ENCODE measurements at regions not wholly inside any gene's neighbourhood (a gene's known extent, or its start where the extent isn't known, plus 50 kb on each side); places are given as distances from the start of the nearest gene placed in this dataset.
"Not testable (repeated sequence)": the region's sequence is repeated elsewhere in the genome, so short reads cannot be mapped to it uniquely, and the experiment has no call there.

DNA sequence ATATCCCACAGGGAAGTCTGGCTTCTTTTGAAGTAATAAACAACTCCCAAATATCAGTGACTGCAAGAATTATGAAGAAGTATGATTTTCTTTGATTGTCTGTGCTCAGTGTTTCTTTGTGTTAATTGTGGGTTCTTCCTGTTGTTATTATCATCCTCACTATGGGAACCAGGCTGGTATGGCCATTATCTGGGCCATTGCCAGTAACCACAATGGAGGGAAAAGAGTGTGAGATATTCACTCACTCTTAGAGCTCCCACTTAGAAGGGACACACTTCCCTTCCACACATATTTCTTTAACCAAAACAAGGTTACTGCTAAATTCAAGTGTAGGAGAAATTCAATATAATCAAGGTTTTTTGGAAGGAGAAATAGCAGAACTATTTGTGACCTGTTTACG lies 503.7 kb downstream of the SLC6A15 start:
- FAIRE-seq = no peak
- DNase-seq (ENCODE audit: insufficient read length) = no peak

DNA sequence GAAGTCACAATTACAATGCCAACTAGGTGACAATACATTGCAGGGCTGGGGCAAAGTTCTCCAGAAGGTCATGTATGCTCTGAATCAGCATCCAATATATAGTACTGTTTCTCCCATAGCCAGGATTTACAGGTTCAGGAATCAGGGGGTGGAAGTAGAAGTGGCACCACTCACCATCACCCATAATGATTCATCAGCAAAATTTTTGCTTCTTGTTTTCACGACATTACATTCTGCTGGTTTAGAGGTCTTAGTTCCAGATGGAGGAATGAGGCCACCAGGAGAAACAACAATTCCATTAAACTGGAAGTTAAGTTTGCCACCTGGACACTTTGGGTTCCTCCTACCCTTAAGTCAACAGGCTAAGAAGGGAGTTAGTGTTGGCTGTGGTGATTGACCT lies 505.9 kb downstream of the SLC6A15 start:
- not testable (repeated sequence) for FAIRE-seq; DNase-seq (ENCODE audit: insufficient read length)

More for the DNA sequence above, 503.7 kb downstream of the SLC6A15 start:
- TF ChIP-seq POLR2A (IDR thresholded peaks at IDR 0.05; ENCODE audit: low read depth, low read length) (no peak), POLR2AphosphoS5 (IDR thresholded peaks at IDR 0.05; ENCODE audit: low read depth, low read length) (no peak)

DNA sequence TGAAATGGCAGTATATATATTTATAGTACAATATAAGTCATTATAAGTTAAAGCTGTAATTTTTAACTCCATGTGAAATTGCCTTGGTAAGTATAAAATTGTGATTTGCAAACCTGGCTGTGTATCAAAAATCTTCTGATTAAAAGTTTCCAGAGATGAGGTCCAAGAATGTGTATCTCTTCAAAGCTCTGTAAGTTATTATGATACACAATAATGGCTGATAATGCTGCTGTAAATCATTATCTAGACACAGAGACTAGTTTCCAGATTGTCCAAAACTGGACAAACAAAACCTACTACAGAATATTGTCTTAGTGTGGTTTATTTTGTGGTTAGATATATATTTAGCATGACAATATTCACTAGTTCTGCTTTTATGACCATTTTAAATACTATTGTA lies 514.8 kb downstream of the SLC6A15 start:
- TF ChIP-seq POLR2AphosphoS5 (IDR thresholded peaks at IDR 0.05; ENCODE audit: low read depth, low read length) (no peak), POLR2A (IDR thresholded peaks at IDR 0.05; ENCODE audit: low read depth, low read length) (no peak), TAF1 (IDR thresholded peaks at IDR 0.05; ENCODE audit: borderline replicate concordance, low read depth, low read length) (no peak)
- no peak for FAIRE-seq

DNA sequence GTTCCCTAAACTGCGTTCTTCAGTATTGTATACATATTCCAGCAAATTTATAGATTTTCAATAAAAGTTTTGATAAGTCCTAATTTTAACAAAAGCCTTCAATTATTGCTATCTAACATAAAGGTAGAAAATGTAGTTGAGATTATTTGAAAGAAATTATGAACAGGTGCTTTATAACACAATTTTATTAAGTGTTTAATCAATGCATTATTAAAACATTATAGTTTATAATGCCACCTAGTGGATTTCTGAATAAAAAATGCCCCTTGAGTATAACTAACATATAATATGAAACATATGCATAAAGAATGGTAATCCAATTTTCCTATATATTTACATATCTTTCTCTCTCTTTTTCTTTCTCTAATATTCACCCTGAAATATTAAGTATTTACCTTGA lies 515.3 kb downstream of the SLC6A15 start:
- DNase-seq (ENCODE audit: insufficient read length) (no peak), FAIRE-seq (no peak)

More for the DNA sequence above, 514.8 kb downstream of the SLC6A15 start:
- no peak for DNase-seq (ENCODE audit: insufficient read length)

DNA sequence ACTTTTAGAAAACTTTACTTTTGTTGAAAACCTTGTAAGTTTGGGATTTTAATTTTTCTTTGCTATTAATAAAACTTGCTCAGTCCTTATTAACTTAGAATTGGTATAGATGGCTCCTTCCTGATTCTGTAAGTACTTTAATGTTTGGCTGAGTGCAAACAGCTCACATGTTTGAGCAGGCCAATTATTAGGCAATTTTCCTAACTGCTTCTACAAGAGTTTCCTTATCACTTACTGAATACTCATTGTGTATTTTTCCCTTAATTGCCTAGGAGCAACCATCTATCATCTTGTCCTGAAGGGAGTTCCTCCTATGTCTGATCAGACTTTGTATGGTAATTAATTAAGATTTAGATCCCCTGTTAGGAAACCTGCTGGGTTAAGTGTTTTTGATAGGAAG lies 521.4 kb downstream of the SLC6A15 start:
- not testable (repeated sequence) for DNase-seq (ENCODE audit: insufficient read length); FAIRE-seq

More for the DNA sequence above, 515.3 kb downstream of the SLC6A15 start:
- TF ChIP-seq POLR2A (IDR thresholded peaks at IDR 0.05; ENCODE audit: low read depth, low read length) (no peak), TAF1 (IDR thresholded peaks at IDR 0.05; ENCODE audit: borderline replicate concordance, low read depth, low read length) (no peak), POLR2AphosphoS5 (IDR thresholded peaks at IDR 0.05; ENCODE audit: low read depth, low read length) (no peak)

DNA sequence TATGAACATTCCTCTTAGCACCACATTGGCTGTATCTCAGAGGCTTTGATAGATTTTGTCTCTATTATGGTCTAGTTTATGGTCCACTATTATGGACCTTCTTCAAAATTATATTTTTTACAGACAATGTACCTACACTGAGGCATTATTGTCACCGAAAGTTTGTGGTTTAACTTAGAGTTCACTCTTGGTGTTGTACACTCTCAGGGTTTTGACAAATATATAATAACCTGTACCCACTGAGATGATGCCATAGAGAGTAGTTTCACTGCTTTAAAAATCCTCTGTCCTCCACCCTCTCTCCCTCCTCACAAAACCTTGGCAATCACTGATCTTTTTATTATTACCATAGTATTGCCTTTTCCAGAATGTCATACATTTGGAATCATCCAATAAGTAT lies 528.2 kb downstream of the SLC6A15 start:
- TF ChIP-seq POLR2A (IDR thresholded peaks at IDR 0.05; ENCODE audit: low read depth, low read length) (no peak), TAF1 (IDR thresholded peaks at IDR 0.05; ENCODE audit: borderline replicate concordance, low read depth, low read length) (no peak), POLR2AphosphoS5 (IDR thresholded peaks at IDR 0.05; ENCODE audit: low read depth, low read length) (no peak)
- no peak for DNase-seq (ENCODE audit: insufficient read length)
- FAIRE-seq = no peak

DNA sequence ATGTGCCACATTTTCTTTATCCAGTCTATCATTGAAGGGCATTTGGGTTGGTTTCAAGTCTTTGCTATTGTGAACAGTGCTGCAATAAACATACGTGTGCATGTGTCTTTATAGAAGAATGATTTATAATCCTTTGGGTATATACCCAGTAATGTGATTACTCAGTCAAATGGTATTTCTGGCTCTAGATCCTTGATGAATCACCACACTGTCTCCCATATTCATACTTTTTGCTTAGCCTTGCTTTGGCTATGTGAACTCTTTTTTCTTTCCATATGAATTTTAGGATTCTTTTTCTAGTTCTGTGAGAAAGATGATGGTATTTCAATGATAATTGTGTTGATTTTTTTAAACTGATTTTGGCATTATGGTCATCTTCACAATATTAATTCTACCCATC lies 530.1 kb downstream of the SLC6A15 start:
- not testable (repeated sequence) for DNase-seq (ENCODE audit: insufficient read length); FAIRE-seq

DNA sequence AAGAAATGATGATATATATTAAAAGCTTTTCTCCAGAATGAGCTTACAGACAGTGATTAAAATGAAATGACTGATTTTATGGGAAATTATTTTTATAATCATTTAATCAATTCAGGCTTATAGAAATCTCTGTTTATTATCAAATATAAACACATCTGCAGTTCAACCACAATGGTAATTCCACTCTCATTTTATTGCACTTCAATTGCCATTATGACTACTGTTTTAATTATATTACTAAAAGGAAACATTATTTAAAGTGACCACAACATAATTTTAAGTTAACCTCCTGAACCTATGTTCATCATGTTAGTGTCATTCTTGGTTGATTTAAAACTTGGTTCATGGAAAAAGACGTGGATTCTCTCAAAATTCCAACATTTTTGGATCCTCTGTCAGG lies 536.3 kb downstream of the SLC6A15 start:
- TF ChIP-seq POLR2A (IDR thresholded peaks at IDR 0.05; ENCODE audit: low read depth, low read length) (no peak), TAF1 (IDR thresholded peaks at IDR 0.05; ENCODE audit: borderline replicate concordance, low read depth, low read length) (no peak), POLR2AphosphoS5 (IDR thresholded peaks at IDR 0.05; ENCODE audit: low read depth, low read length) (no peak)
- FAIRE-seq (no peak), DNase-seq (ENCODE audit: insufficient read length) (no peak)

DNA sequence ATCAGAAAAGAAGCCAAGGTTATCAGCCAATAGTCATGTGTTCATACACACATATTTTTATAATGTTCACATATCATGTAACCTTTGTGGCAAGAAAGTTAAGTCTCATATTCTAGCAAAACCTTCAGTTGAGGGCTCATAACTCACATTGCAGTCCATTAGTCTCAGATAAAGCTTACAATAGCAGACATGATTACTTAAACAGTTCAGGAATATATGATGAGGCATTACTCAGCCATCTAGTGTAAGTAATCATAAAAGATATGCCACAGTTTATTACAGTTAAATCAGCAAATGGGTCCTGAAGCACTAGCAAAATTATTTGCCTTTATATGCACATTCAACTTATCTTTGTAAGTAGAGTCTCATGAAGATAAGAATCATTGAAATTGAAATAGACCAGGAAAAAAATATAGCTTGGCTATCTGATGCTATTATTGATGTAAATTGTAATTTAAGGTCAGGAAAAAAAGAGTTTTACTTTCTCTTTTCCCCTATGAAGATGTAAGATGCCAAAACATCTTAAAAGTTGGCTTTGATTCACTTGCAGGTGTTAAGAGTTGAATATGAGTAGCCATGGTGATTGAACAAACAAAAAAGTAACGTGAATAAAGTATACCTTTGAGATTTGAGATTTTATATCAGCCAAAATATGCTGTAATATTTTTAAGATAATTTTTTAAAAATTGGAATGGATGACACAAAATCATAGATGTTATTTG lies 537.0 kb downstream of the SLC6A15 start:
- TF ChIP-seq POLR2AphosphoS5 (IDR thresholded peaks at IDR 0.05; ENCODE audit: low read depth, low read length) (no peak), TAF1 (IDR thresholded peaks at IDR 0.05; ENCODE audit: borderline replicate concordance, low read depth, low read length) (no peak), POLR2A (IDR thresholded peaks at IDR 0.05; ENCODE audit: low read depth, low read length) (no peak)
- no peak for DNase-seq (ENCODE audit: insufficient read length)
- no peak for FAIRE-seq

DNA sequence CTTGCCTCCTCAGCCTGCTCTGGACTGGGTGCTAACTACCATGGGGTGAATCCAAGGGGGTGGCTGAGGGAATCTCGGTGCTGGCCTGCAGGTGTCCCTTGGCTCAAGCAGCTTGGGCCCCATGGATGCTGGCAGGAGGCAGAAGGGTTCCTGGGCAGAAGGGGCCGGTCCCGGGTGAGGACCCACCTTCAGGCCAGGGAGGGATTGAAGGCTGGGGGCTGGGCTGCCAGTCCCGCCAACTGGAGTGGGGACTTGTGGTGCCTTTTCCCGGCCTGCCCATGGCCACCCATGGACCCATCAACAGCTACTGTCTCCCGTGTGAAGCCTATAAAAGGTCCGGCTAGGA lies 550.1 kb downstream of the SLC6A15 start:
- TF ChIP-seq POLR2A (IDR thresholded peaks at IDR 0.05; ENCODE audit: low read depth, low read length) (no peak), TAF1 (IDR thresholded peaks at IDR 0.05; ENCODE audit: borderline replicate concordance, low read depth, low read length) (no peak), POLR2AphosphoS5 (IDR thresholded peaks at IDR 0.05; ENCODE audit: low read depth, low read length) (no peak)
- DNase-seq (ENCODE audit: insufficient read length) (no peak), FAIRE-seq (no peak)

DNA sequence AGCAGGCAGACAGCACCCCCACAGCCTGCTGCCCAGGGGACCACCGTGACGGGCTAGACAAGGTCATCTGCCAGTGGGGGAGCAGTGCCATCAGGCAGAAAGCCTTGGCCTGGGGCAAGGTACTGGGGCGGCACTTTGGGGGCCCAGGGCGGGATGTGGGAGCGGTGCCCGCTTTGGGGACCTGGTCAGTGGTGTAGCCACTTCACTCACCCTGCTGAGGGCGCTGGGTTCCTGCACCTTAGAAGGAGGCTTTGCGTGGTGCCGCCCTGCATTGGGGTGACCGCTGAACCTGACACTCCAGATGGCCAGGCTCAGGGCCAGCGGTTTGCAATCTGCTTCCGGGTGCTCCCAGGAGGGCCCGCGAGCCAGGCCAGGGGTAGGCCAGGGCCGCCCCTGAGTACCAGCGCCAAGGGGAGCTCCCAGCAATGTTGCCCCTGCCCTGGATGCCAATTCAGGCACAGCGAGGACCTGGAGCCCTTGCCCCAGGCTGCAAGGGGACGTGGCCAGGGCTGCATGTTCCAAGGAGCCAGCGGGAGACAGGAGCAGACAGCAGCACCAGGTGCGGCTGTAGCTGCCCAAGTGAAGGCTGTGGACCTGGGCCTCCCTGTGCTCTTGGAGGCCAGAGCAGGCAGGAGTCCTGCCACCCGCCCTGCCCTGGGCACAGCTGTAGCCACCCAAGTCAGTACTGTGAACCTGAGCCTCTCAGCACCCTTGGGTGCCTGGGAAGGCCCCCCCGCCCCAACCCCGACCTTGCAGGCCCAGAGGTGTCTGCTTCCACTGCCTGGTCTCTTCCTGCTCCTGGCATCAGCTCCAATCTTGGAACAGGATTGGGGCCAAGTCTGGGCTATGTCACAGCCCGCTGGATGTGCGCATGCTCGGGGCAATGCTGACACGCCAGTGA lies 550.7 kb downstream of the SLC6A15 start:
- DNase-seq (ENCODE audit: insufficient read length) = no peak
- FAIRE-seq = no peak
- TF ChIP-seq POLR2A (IDR thresholded peaks at IDR 0.05; ENCODE audit: low read depth, low read length) (no peak), TAF1 (IDR thresholded peaks at IDR 0.05; ENCODE audit: borderline replicate concordance, low read depth, low read length) (no peak), POLR2AphosphoS5 (IDR thresholded peaks at IDR 0.05; ENCODE audit: low read depth, low read length) (no peak)

DNA sequence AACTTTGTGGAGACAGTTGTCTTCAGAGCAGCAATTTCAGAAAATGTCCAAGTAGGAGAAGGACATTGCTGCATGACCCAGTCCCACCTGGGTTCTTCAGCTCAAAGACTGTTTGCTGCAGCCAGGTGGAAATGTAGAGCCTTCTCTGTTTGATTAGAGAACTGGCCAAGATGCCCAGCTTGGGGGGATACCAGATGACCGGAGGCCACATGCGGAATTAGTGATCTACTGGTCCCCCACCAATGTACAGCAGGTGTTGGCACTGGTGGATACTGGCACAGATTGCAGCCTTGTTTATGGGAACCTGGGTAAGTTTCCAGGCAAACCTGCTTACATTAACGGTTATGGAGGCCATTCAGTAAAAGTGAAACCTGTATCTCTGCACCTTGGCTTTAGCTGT lies 555.3 kb downstream of the SLC6A15 start:
- no peak for DNase-seq (ENCODE audit: insufficient read length)
- FAIRE-seq = no peak
- no peak for TF ChIP-seq POLR2A (IDR thresholded peaks at IDR 0.05; ENCODE audit: low read depth, low read length)
- no peak for TF ChIP-seq TAF1 (IDR thresholded peaks at IDR 0.05; ENCODE audit: borderline replicate concordance, low read depth, low read length)
- no peak for TF ChIP-seq POLR2AphosphoS5 (IDR thresholded peaks at IDR 0.05; ENCODE audit: low read depth, low read length)
